ENCODE measurements at regions not wholly inside any gene's neighbourhood (a gene's known extent, or its start where the extent isn't known, plus 50 kb on each side); places are given as distances from the start of the nearest gene placed in this dataset.

- no peak for TF ChIP-seq CTCF (IDR thresholded peaks at IDR 0.05; ENCODE audit: low read depth, low read length)
- no peaks in the 10 kb centered on the region for H3K9me3 ChIP-seq (ENCODE audit: control insufficient read depth, insufficient read depth, low read length)
- CTCF ChIA-PET = no interaction called here
- POLR2A ChIA-PET = no interaction called here
- H3K4me3 ChIP-seq (ENCODE audit: low read depth, low read length) = no peak overlapping the region
- DNase-seq (ENCODE audit: low read depth, low spot score) = no peak
- H3K27ac ChIP-seq (ENCODE audit: low read depth, low read length) = no peak overlapping the region
- H3K27me3 ChIP-seq (ENCODE audit: control insufficient read depth, insufficient read depth, low read length) = no peaks in the 10 kb centered on the region
These were observed 256.1 kb upstream of the DPYD start for GRCh38 chr1:98176936-98177335.

- no peak for DNase-seq (ENCODE audit: low read depth, low spot score)
- Histone ChIP-seq H3K27ac (ENCODE audit: low read depth, low read length) (no peak overlapping the region), H3K27me3 (ENCODE audit: control insufficient read depth, insufficient read depth, low read length) (no peaks in the 10 kb centered on the region), H3K4me3 (ENCODE audit: low read depth, low read length) (no peak overlapping the region), H3K9me3 (ENCODE audit: control insufficient read depth, insufficient read depth, low read length) (no peaks in the 10 kb centered on the region)
- no peak for TF ChIP-seq CTCF (IDR thresholded peaks at IDR 0.05; ENCODE audit: low read depth, low read length)
- CTCF ChIA-PET = no interaction called here
- POLR2A ChIA-PET = no interaction called here
These were observed 255.6 kb upstream of the DPYD start for GRCh38 chr1:98176414-98176813.

GRCh38 chr1:98172578-98172977 is 251.7 kb upstream of the DPYD start:
- no peak overlapping the region for H3K4me3 ChIP-seq (ENCODE audit: low read depth, low read length)
- TF ChIP-seq CTCF (IDR thresholded peaks at IDR 0.05; ENCODE audit: low read depth, low read length) = no peak
- no peaks in the 10 kb centered on the region for H3K27me3 ChIP-seq (ENCODE audit: control insufficient read depth, insufficient read depth, low read length)
- DNase-seq (ENCODE audit: low read depth, low spot score) = no peak
- H3K27ac ChIP-seq (ENCODE audit: low read depth, low read length) = no peak overlapping the region
- ChIA-PET POLR2A (no interaction called here), CTCF (no interaction called here)
- H3K9me3 ChIP-seq (ENCODE audit: control insufficient read depth, insufficient read depth, low read length) = no peaks in the 10 kb centered on the region

GRCh38 chr1:98172022-98172421 is 251.2 kb upstream of the DPYD start:
- Histone ChIP-seq H3K27ac (ENCODE audit: low read depth, low read length) (no peak overlapping the region), H3K4me3 (ENCODE audit: low read depth, low read length) (no peak overlapping the region), H3K27me3 (ENCODE audit: control insufficient read depth, insufficient read depth, low read length) (no peaks in the 10 kb centered on the region), H3K9me3 (ENCODE audit: control insufficient read depth, insufficient read depth, low read length) (no peaks in the 10 kb centered on the region)
- TF ChIP-seq CTCF (IDR thresholded peaks at IDR 0.05; ENCODE audit: low read depth, low read length) = no peak
- ChIA-PET CTCF (interaction anchor here (1.8 kb wide), 1 partner anchor 296 kb away, joined by 5 read pairs; no protein-coding TSS in a partner anchor), POLR2A (no interaction called here)
- DNase-seq (ENCODE audit: low read depth, low spot score) = no peak

- Histone ChIP-seq H3K9me3 (ENCODE audit: control insufficient read depth, insufficient read depth, low read length) (no peaks in the 10 kb centered on the region), H3K4me3 (ENCODE audit: low read depth, low read length) (no peak overlapping the region), H3K27me3 (ENCODE audit: control insufficient read depth, insufficient read depth, low read length) (no peaks in the 10 kb centered on the region), H3K27ac (ENCODE audit: low read depth, low read length) (no peak overlapping the region)
- no peak for TF ChIP-seq CTCF (IDR thresholded peaks at IDR 0.05; ENCODE audit: low read depth, low read length)
- no peak for DNase-seq (ENCODE audit: low read depth, low spot score)
- CTCF ChIA-PET = no interaction called here
- POLR2A ChIA-PET = no interaction called here
These were observed 243.7 kb upstream of the DPYD start for GRCh38 chr1:98164509-98164908.
